HG03196 (cell line): ENCODE measurements at regions not wholly inside any gene's neighbourhood (a gene's known extent, or its start where the extent isn't known, plus 50 kb on each side); places are given as distances from the start of the nearest gene placed in this dataset.

Source experiments
- ATAC-seq: cut with Tn5 transposase; IDR thresholded peaks from one replicate; pipeline ENCODE4 v1.9.1; 2021; ENCODE audit not compliant: unreplicated experiment

DNA sequence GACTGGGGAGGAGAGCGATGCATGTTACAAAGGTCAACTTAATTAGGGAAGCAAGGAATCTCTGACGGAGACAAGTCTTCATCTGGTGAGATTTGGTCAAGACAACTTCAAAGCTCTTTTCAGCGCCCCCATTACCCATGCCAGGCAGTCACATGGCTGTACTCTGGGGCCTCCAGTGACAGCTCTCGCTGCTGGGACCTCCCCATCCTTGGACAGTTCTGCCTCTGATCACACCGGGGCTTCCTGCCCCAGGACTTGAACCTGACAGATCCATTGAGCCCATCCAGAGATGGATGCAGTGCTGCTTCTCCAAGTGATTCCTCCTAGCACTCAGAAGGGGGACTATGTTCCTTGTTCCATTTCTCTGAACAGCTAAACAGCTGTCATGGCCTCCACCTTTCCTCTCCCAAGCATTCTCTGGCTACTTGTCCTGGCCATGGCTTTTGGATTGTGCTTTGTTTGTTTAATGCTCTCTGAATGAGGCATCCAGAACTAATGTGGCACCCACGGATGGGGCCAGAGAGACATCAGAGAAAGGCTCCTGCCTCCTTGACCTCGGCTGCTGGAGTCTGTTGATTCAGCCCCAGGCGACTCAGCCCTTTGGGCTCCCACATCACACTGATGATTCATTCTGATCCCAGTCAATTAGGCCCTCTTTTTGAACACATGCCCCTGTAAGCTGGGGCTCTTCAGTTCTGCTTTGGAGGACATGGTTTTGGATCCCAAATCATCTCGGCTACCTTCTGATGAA is 122.1 kb upstream of the ADAMTS16 start:
- no peak for ATAC-seq

DNA sequence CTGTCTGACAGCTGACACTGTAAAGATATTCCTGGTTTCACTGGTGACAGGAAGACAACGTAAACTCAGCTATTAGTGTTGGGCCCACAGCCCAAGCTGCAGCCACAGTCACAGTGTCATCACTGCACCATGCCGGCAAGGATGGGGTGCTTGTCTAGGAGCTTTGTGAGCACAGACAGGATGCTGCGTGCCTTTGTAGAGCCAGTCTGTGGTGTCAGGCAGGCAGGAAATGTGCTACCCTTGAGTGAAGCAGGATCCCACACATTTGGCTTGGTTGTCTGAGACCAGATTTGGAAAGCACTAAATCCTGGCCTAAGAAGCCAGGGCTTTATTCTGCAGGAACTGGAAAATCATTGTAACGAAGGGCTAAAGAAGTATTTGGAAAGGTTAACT is 121.6 kb upstream of the ADAMTS16 start:
- ATAC-seq = no peak

DNA sequence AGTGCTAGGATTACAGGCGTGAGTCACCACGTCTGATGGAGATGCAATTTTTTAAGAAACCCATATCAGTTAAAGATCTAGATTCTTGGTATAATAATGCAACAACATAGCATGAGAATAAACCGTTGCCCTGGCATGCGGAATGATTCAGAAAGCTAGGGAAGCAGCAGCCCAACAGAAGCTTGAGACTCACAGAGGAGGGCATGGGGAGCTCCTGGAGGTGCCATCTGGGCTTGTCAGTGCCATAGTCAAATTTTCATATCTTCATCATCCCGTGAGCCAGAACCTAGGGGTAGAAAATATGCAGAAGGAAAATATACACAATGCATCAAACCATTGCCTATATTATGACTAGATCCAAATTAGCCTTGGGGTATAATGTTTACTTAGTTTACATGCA is 118.7 kb upstream of the ADAMTS16 start:
- no peak for ATAC-seq

- no peak for ATAC-seq
These were observed 114.9 kb upstream of the ADAMTS16 start for GRCh38 chr5:5025098-5025773.

- ATAC-seq = no peak
These were observed 114.2 kb upstream of the ADAMTS16 start for GRCh38 chr5:5025774-5026408.

DNA sequence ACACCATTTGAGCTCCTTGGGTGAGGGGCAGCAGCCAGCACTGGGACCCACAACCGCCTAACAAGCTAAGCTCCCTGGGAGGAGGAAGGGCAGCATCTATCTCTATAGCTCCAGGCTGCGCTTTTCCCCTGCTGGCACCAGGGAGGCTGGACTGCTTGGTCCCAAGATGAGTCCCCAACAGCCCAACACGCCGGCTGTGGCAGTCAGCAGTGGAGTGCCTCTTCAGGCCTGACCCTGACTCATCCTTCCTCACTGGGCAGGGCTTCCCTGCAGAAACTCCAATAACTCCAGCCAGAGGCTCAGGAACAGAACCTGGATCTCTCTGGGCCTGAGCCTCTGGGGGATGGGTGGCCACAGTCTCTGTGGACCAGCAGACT is 113.7 kb upstream of the ADAMTS16 start:
- no peak for ATAC-seq

GRCh38 chr5:5031665-5032064 is 108.5 kb upstream of the ADAMTS16 start:
- no peak for ATAC-seq

DNA sequence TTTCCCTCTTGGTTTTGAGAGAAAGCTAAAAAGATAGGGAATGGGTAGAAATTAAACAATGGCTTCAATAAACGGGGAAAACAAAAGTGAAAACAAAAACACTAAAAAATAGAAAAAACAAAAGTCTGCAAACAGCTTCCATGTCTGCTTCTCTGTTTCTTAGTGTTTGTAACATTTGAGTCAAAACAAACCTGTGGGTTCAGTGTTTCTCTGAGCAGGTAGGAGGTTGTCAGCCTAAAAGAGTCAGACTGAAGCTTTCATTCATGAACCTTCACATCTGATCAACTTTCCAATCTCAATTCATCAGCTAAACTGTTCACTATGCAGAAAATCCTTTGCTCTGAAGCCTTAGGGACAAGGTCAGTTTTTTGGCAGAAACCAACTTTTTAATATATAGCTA is 102.5 kb upstream of the ADAMTS16 start:
- ATAC-seq = no peak

DNA sequence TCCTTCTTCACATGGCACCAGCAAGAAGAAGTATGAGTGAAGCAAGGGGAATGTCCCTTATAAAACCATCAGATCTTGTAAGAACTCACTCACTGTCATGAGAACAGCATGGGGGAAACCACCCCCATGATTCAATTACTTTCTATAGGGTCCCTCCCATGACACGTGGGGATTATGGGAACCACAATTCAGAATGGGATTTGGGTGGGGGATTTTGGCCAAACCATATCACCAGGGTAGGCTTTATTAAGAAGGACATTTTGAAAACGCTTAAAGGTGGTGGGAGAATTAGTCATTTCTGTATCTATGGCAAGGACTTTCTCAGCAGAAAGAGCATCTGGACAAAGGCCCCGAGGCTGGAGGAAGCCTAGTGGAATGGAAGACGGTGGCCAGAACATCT is 100.2 kb upstream of the ADAMTS16 start:
- ATAC-seq = no peak

- ATAC-seq = no peak
These were observed 99.4 kb upstream of the ADAMTS16 start for GRCh38 chr5:5040712-5041111.

GRCh38 chr5:5042806-5043205 is 97.3 kb upstream of the ADAMTS16 start:
- ATAC-seq = no peak

- ATAC-seq = no peak
These were observed 96.8 kb upstream of the ADAMTS16 start for GRCh38 chr5:5043346-5043745.

- ATAC-seq = no peak
These were observed 95.8 kb upstream of the ADAMTS16 start for GRCh38 chr5:5044247-5044840.

GRCh38 chr5:5046680-5047502 is 93.2 kb upstream of the ADAMTS16 start:
- ATAC-seq = no peak

- ATAC-seq = no peak
These were observed 89.3 kb upstream of the ADAMTS16 start for GRCh38 chr5:5050801-5051200.

DNA sequence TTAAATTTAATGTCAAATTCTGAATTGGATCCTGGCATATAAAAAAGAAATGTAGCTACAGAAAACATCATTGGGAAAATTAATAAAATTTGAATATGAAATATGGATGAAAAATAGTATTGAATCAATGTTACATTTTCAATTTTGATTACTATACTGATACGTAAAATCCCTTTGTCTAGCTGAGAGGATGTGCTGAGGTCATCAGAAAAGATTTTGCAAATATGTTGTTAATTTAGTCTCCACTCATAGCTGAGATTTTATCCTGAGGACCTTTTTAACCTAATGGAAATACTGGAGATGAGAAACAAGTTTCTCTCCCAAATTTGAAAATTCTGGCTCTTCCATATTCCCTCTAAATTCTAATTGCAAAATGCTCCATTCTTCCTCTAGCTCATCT is 84.4 kb upstream of the ADAMTS16 start:
- no peak for ATAC-seq

- ATAC-seq = no peak
These were observed 78.3 kb upstream of the ADAMTS16 start for GRCh38 chr5:5061836-5062235.

DNA sequence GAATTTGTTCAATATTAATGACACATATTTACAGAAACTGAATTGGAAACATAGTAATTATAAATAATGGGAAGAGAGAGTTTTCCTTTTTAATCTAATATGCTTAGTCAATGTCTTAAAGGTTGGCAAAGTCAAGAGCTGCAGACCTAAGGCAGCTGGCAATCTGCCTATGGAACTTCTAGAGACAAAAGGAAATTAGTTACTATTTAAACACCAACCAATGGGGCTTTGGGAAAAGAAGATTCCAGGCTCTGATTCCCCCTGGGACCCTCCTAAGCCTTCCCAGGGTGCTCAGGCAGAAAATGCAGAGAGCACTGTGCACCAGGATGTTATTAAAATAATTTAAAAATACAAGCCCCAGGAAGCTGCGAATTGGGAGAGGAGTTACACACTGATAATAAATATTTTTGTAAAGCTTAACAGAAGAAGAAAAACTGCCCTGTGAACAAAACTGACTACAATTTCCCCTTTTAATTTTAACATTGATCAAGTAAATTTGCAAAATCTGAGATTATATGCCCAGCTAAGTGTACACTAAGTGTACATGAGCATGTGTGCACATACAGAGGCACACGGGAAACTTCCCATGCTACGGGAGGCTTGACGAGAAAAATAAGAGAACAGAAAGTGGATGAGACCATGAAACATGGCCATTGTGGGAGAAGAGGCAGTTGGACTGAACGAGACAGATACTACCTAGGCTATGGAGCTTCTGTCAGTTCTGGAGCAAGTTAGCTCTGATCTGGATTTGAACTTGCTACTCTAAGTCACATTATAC is 77.4 kb upstream of the ADAMTS16 start:
- no peak for ATAC-seq

DNA sequence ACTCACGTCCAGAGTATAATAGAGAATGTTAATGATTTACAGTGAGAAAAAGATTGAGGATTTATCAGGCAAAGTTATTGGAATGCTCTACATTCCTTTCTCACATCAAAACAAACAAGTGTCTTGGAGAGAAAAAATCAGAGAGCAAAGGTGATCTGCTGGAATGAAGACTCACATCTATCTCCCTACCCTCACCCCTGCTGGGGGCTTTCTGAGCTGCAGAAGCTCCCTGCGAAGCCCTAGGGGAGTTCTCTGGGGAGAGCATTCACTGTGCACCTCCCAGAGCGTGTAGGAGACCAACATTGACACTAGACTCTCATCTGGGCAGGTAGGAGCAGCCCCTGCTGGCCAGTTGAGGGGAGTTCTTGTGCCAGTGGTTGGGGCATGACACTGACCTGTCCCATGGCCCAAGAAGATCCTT is 76.6 kb upstream of the ADAMTS16 start:
- ATAC-seq = no peak

DNA sequence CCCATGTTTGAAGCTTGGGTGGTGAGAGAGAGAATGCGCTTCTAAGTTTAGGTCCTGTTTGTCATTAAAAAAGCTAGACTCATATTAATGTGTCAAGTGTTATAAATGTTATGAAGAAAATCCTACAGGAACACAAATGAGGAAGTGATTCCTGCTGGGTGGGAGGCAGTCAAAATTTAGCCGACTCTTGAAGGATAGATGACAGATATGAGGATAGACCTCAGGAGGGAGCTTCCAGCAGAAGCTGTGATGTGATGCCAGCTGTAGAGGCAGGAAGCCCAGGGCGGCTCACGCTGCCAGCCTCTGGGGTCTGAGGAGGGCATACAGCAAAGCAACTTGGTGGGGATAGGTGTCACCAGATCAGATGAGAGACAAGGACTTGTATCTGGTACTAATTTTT is 74.7 kb upstream of the ADAMTS16 start:
- ATAC-seq = no peak
